Heart right ventricle (tissue), 16 donors: ENCODE measurements at regions not wholly inside any gene's neighbourhood (a gene's known extent, or its start where the extent isn't known, plus 50 kb on each side); places are given as distances from the start of the nearest gene placed in this dataset.

ENCODE experiments used
- ATAC-seq, 8 donors: fragments of 200-7000 bp; cut with Tn5 transposase; one replicate each; pipeline ENCODE4 v1.9.1; 2020; ENCODE audit warnings: mild to moderate bottlenecking in 8 of 8, moderate library complexity in 8 of 8, moderate number of reproducible peaks in 1 of 8
- DNase-seq, 2 donors: peaks; one replicate each; pipeline ENCODE4 v3.0.0-alpha.2; 2020
- H3K27ac ChIP-seq, 10 donors: fragments of 200-600 bp; sonication (generic) in 2 of 10; one replicate each; pipeline versions ENCODE4 v1.5.0 to v1.8.0; 2020 to 2022; ENCODE audit warnings: mild to moderate bottlenecking in 3 of 10
- H3K27me3 ChIP-seq, 7 donors: fragments of 200-600 bp; one replicate each; pipeline ENCODE4 v1.8.0; 2021 to 2022; ENCODE audit warnings: mild to moderate bottlenecking in 2 of 7
- H3K36me3 ChIP-seq, 9 donors: fragments of 200-600 bp; sonication (generic) in 1 of 9; one replicate each; pipeline versions ENCODE4 v1.5.0 to v1.8.0; 2020 to 2022; ENCODE audit warnings: mild to moderate bottlenecking in 2 of 9
- H3K4me1 ChIP-seq, 9 donors: fragments of 200-600 bp; sonication (generic) in 1 of 9; one replicate each; pipeline versions ENCODE4 v1.5.0 to v1.8.0; 2020 to 2022; ENCODE audit warnings: mild to moderate bottlenecking in 4 of 9
- H3K4me3 ChIP-seq, 10 donors: fragments of 200-600 bp; sonication (generic) in 2 of 10; one replicate each; pipeline versions ENCODE4 v1.5.0 to v1.8.0; 2020 to 2022; ENCODE audit warnings: mild to moderate bottlenecking in 7 of 10, moderate library complexity in 2 of 10
- H3K9me3 ChIP-seq, 11 donors: fragments of 200-600 bp in 10 of 11; sonication (generic) in 2 of 11; one replicate each; pipeline versions ENCODE4 v1.5.0 to v1.8.0; 2013 to 2022; ENCODE audit warnings: mild to moderate bottlenecking in 2 of 11, control low read depth in 1 of 11, moderate library complexity in 1 of 11
- WGBS, 2 donors: extraction: QIAGEN DNeasy Blood & Tissue Kit; methylation state at CpG; one replicate each; pipeline ENCODE4 v1.1.7; 2013; ENCODE audit warnings: inconsistent platforms in 1 of 2; 5-methylcytosine and 5-hydroxymethylcytosine counted together
- intact Hi-C, 10 donors: fragments of 100-400 bp; cut with DNase I; formaldehyde crosslinking; loops; one replicate each; pipeline versions ENCODE4 v1.11.1 to v1.14.2; 2022
- TF ChIP-seq, protein P1 (sequence below), 9 donors: fragments of 200-600 bp; sonication (generic) in 2 of 9; IDR thresholded peaks; one replicate each; pipeline versions ENCODE4 v1.5.0 to v1.8.0; 2021 to 2022; ENCODE audit warnings: antibody characterized with exemption in 9 of 9, mild to moderate bottlenecking in 5 of 9, moderate library complexity in 1 of 9
- donor health status: Arrhythmogenic right ventricular cardiomyopathy.
- donor health status: ischemic (EF 13 %, LVEDD 7.1; RV severe dilation, severe dysfunction).
- donor health status: healthy with polysubstance abuse.
- donor health status: DM: no; HTN: yes; CAD: no.
- donor health status: DM: no; HTN: no; CAD: no.
- donor health status: ischemic (EF 25% LVEDD 6.9; RV normal size, moderate dysfunction).
- donor health status: ischemic (EF 25% LVEDD 5.7; RV mildly dilated, moderate dysfunction).
- donor health status: healthy.
- donor health status: DM: yes; HTN: yes; CAD: no.
- donor health status: Ischemic cardiomyopathy.
- donor health status: ischemic (EF 35%, LVEDD 5.7; RV mildly dilated, moderate dysfunction).
- donor health status: nonischemic (EF 11% LVEDD 7.7; RV severe dilation, severe dysfunction).
- donor health status: DM: yes; HTN: yes; CAD: no.
- donor health status: PGD.
- donor health status: ischemic (EF 29% LVEDD 5.4; RV normal size, mild dysfunction).
- donor health status: nonischemic (EF 23%, LVEDD 6.1; RV moderate dilation, normal function).

DNA sequence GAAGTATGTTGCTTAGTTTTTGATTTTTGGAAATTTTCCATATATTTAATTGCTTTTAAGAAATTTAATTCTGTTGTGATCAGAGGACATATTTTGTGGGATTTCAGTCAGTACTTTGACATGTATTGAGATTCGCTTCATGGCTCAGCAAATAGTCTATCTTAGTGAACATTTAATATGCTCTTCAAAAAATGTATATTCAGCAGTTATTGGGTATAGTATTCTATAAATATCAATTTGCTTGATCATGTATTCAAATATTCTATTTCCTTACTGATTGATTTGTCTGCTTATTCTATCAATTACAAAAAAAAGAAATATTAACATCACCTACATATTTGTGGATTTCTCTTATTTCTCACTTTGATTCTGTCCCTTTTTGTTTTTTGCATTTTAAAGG is 79.5 kb upstream of the HAND1 start:
- Histone ChIP-seq H3K27ac (no peak overlapping the region), H3K36me3 (no peaks in the 10 kb centered on the region), H3K4me1 (no peaks in the 10 kb centered on the region), H3K27me3 (peaks cover 0 to 3% (median 0%) of the 10 kb centered on the region in 7 donors), H3K9me3 (peaks cover 0 to 25% (median 14%) of the 10 kb centered on the region in 11 donors), H3K4me3 (no peak overlapping the region)
- intact Hi-C loops: no loop called here
- no peak for DNase-seq
- TF ChIP-seq, protein P1, sequence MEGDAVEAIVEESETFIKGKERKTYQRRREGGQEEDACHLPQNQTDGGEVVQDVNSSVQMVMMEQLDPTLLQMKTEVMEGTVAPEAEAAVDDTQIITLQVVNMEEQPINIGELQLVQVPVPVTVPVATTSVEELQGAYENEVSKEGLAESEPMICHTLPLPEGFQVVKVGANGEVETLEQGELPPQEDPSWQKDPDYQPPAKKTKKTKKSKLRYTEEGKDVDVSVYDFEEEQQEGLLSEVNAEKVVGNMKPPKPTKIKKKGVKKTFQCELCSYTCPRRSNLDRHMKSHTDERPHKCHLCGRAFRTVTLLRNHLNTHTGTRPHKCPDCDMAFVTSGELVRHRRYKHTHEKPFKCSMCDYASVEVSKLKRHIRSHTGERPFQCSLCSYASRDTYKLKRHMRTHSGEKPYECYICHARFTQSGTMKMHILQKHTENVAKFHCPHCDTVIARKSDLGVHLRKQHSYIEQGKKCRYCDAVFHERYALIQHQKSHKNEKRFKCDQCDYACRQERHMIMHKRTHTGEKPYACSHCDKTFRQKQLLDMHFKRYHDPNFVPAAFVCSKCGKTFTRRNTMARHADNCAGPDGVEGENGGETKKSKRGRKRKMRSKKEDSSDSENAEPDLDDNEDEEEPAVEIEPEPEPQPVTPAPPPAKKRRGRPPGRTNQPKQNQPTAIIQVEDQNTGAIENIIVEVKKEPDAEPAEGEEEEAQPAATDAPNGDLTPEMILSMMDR (IDR thresholded peaks at IDR 0.05): no peak
- WGBS, 2 donors: 91% methylated on average over 1 of the region's 1 CpG
- ATAC-seq: no peak

DNA sequence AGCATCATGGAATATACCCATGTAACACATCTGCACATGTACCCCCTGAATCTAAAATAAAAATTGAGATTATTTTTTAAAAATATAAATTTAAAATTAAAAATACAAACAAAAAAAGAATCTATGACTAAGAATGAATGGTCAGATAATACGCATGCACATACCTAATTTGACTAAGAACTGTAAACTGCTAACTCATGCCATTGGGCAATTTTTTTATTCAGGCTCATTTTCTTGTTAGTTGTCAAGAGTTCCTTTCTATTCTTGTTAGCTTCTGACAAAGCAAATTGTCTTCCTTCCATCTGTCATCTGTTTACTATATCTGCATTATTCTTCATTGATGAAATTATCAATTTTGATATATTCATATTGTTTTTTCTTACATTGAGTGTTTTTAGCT is 69.5 kb upstream of the HAND1 start:
- Histone ChIP-seq H3K9me3 (peaks cover 0 to 8% (median 2%) of the 10 kb centered on the region in 11 donors), H3K27ac (no peak overlapping the region), H3K27me3 (peaks cover 0 to 27% (median 0%) of the 10 kb centered on the region in 7 donors), H3K4me3 (no peak overlapping the region), H3K4me1 (no peaks in the 10 kb centered on the region), H3K36me3 (no peaks in the 10 kb centered on the region)
- 86 to 93% methylated on average over 1 of the region's 1 CpG for WGBS, 2 donors
- intact Hi-C loops: no loop called here
- TF ChIP-seq, protein P1 (IDR thresholded peaks at IDR 0.05): no peak
- no peak for DNase-seq
- ATAC-seq: no peak

DNA sequence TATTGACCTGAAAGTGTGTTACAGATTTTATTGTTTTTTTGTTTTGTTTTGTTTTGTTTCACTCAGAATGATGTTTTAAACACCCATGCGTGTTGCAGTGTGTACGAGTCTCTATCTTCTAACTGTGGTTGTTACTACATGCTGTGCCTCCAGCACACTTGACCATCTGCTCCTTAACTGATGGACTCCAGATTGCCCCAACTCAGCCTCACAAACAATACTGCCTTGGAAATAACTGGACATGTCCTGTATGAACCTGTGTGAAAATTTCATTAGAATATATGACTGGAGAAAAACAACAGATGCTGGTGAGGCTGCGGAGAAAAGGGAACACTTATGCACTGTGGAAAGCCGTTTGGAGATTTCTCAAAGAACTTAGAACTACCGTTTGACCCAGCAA is 68.7 kb upstream of the HAND1 start:
- Histone ChIP-seq H3K4me1 (no peaks in the 10 kb centered on the region), H3K27ac (no peak overlapping the region), H3K36me3 (no peaks in the 10 kb centered on the region), H3K4me3 (no peak overlapping the region), H3K9me3 (peaks cover 0 to 3% (median 0%) of the 10 kb centered on the region in 11 donors), H3K27me3 (peaks cover 0 to 35% (median 7%) of the 10 kb centered on the region in 7 donors)
- intact Hi-C loops: no loop called here
- DNase-seq (no peak), ATAC-seq (no peak)
- TF ChIP-seq, protein P1 (IDR thresholded peaks at IDR 0.05): no peak
- 79 to 86% methylated on average over 5 of the region's 5 CpGs for WGBS, 2 donors

DNA sequence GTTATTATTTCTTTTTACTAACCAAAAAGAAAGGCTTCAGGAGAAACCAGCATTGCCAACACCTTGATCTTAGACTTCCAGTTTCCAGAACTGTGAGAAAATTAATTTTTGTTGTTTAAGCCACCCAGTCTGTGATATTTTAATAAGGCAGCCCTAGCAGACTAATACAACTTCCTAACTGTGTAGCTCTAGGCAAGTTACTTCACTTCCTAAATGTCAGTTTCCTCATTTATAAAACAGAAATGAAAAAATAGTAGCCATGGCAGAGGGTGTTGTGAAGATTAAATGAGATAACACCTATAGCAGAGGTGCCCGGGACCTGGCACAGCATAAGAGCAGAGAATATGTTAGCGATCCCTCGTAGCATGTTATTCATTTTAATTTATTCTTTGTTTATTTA is 66.6 kb upstream of the HAND1 start:
- Histone ChIP-seq H3K4me3 (no peak overlapping the region), H3K27me3 (peaks cover 0 to 40% (median 11%) of the 10 kb centered on the region in 7 donors), H3K36me3 (no peaks in the 10 kb centered on the region), H3K4me1 (no peaks in the 10 kb centered on the region), H3K27ac (no peak overlapping the region), H3K9me3 (no peaks in the 10 kb centered on the region)
- ATAC-seq: no peak
- WGBS, 2 donors: 83 to 89% methylated on average over 3 of the region's 3 CpGs
- TF ChIP-seq, protein P1 (IDR thresholded peaks at IDR 0.05): no peak
- no peak for DNase-seq
- intact Hi-C loops: no loop called here
